ENCODE measurements at regions not wholly inside any gene's neighbourhood (a gene's known extent, or its start where the extent isn't known, plus 50 kb on each side); places are given as distances from the start of the nearest gene placed in this dataset.

- no peak overlapping the region for H3K14ac ChIP-seq (ENCODE audit: insufficient read depth, low read length)
- no peak overlapping the region for H2BK15ac ChIP-seq (ENCODE audit: low read depth, low read length)
- no peak for TF ChIP-seq CTCF (conservative IDR thresholded peaks at IDR 0.05)
- Mint-ChIP-seq H3K4me1 (peaks cover 17 to 18% of the 10 kb centered on the region in 2 experiments), H3K27me3 (ENCODE audit: low read depth) (no peaks in the 10 kb centered on the region), H3K9me3 (peaks cover 0 to 4% of the 10 kb centered on the region in 2 experiments; a peak in 1 of 5 replicates), H3K27ac (no peak overlapping the region), H3K36me3 (ENCODE audit: insufficient read depth in 1 of 3, low read depth in 3 of 3) (peaks cover 2 to 12% (median 7%) of the 10 kb centered on the region in 3 experiments; a peak in 4 of 7 replicates), H3K4me3 (no peak overlapping the region)
- no peak overlapping the region for H3K9ac ChIP-seq (ENCODE audit: extremely low read depth, insufficient read length, low read length)
- no peak overlapping the region for H4K8ac ChIP-seq (replicated peaks; ENCODE audit: insufficient read length, low read depth, low read length)
- H4K5ac ChIP-seq (ENCODE audit: insufficient read length, low read depth, low read length): no peak overlapping the region
- H3K79me2 ChIP-seq (ENCODE audit: insufficient read depth, low read length): no peaks in the 10 kb centered on the region
- no peaks in the 10 kb centered on the region for H3K79me1 ChIP-seq (ENCODE audit: insufficient read depth, low read depth, low read length, poor library complexity, severe bottlenecking)
- H3T11ph ChIP-seq (ENCODE audit: low read length): no peak overlapping the region
- no peaks in the 10 kb centered on the region for H4K20me1 ChIP-seq (ENCODE audit: control insufficient read depth, insufficient read depth, insufficient read length)
- no peak overlapping the region for H3K4ac ChIP-seq (ENCODE audit: low read depth, low read length)
- no peak overlapping the region for H2BK12ac ChIP-seq (ENCODE audit: insufficient read length, low read depth, low read length)
- no CpG with 5 or more reads among the region's 3 CpGs for WGBS (ENCODE audit: extremely low coverage, insufficient read length, low lambda C conversion rate)
- no peak overlapping the region for H2BK20ac ChIP-seq (ENCODE audit: low read depth, low read length, poor library complexity, severe bottlenecking)
- H3K23me2 ChIP-seq (ENCODE audit: insufficient read length, low read depth, low read length, poor library complexity, severe bottlenecking): no peaks in the 10 kb centered on the region
- H3K4me2 ChIP-seq (ENCODE audit: insufficient read depth, insufficient read length, low read length): no peak overlapping the region
- no peak overlapping the region for H3K23ac ChIP-seq (ENCODE audit: insufficient read length, low read depth, low read length)
- H2BK5ac ChIP-seq (ENCODE audit: insufficient read length, low read length): no peak overlapping the region
- no peak overlapping the region for H3K18ac ChIP-seq (ENCODE audit: insufficient read length, low read depth, low read length)
- no peaks in the 10 kb centered on the region for H3K27me3 ChIP-seq (ENCODE audit: insufficient read depth, low read length)
- no peak for DNase-seq
- no peak overlapping the region for H3K56ac ChIP-seq (ENCODE audit: insufficient read length, low read depth, low read length)
- no peak overlapping the region for H2AFZ ChIP-seq (ENCODE audit: low read length)
- no peaks in the 10 kb centered on the region for H3K4me1 ChIP-seq (ENCODE audit: insufficient read depth, low read length)
- H2BK120ac ChIP-seq (ENCODE audit: low read depth, low read length, poor library complexity, severe bottlenecking): no peak overlapping the region
- H2AK5ac ChIP-seq (ENCODE audit: insufficient read length, low read length): no peak overlapping the region
- H3K27ac ChIP-seq (ENCODE audit: insufficient read length, low read depth, low read length): no peak overlapping the region
- H3K9me3 ChIP-seq (ENCODE audit: control insufficient read depth, low read depth, low read length): no peaks in the 10 kb centered on the region
- no peak overlapping the region for H4K91ac ChIP-seq (ENCODE audit: insufficient read length, low read depth, low read length)
Observed at GRCh38 chr16:63326736-63327339, 1290.6 kb upstream of the CDH8 start.

Data from H9 (cell line).